Neural cell (in vitro differentiated cells): ENCODE measurements at regions not wholly inside any gene's neighbourhood (a gene's known extent, or its start where the extent isn't known, plus 50 kb on each side); places are given as distances from the start of the nearest gene placed in this dataset.

Experiments used
- CTCF ChIP-seq: fragments of 450-650 bp; IDR thresholded peaks from 2 replicates; pipeline ENCODE4 v1.5.1; 2014; ENCODE audit warnings: antibody characterized with exemption, mild to moderate bottlenecking, moderate library complexity; ENCODE audit not compliant: poor library complexity, severe bottlenecking
- EP300 ChIP-seq: fragments of 450-650 bp; conservative IDR thresholded peaks from 2 replicates; pipeline ENCODE4 v1.6.1; 2014; ENCODE audit warnings: antibody characterized with exemption, mild to moderate bottlenecking, moderate library complexity; ENCODE audit not compliant: poor library complexity, severe bottlenecking
- EZH2 ChIP-seq: fragments of 200-600, 300-800 bp; shearing (Covaris generic), sonication (generic); IDR thresholded peaks from 2 replicates; pipeline ENCODE4 v1.6.1; 2014; ENCODE audit warnings: antibody characterized with exemption, low read length, borderline replicate concordance, mild to moderate bottlenecking; ENCODE audit not compliant: insufficient read depth, poor library complexity, severe bottlenecking
- MXI1 ChIP-seq: fragments of 450-650 bp; conservative IDR thresholded peaks from 2 replicates; pipeline ENCODE4 v1.6.1; 2014; ENCODE audit warnings: antibody characterized with exemption, mild to moderate bottlenecking; ENCODE audit not compliant: poor library complexity, severe bottlenecking
- POLR2AphosphoS5 ChIP-seq: IDR thresholded peaks from 2 replicates; pipeline ENCODE4 v1.6.1; 2012
- REST ChIP-seq: IDR thresholded peaks from 2 replicates; pipeline ENCODE4 v1.6.1; 2012; ENCODE audit warnings: borderline replicate concordance
- SMC3 ChIP-seq: fragments of 450-650 bp; conservative IDR thresholded peaks from 2 replicates; pipeline ENCODE4 v1.6.1; 2014; ENCODE audit warnings: antibody characterized with exemption, mild to moderate bottlenecking, moderate library complexity; ENCODE audit not compliant: poor library complexity
- TAF1 ChIP-seq: IDR thresholded peaks from 2 replicates; pipeline ENCODE4 v1.6.1; 2012; ENCODE audit warnings: low read depth

GRCh38 chr4:136465691-136466090, 1066.6 kb downstream of the PCDH18 start:
- no peak for TF ChIP-seq CTCF
- TF ChIP-seq SMC3 = no peak
- TF ChIP-seq POLR2AphosphoS5 = no peak
- no peak for TF ChIP-seq EP300
- no peak for TF ChIP-seq EZH2
- no peak for TF ChIP-seq REST
- TF ChIP-seq TAF1 = no peak
- TF ChIP-seq MXI1 = no peak
